GM19372 (cell line): ENCODE measurements at regions not wholly inside any gene's neighbourhood (a gene's known extent, or its start where the extent isn't known, plus 50 kb on each side); places are given as distances from the start of the nearest gene placed in this dataset.

Experiments
- ATAC-seq: cut with Tn5 transposase; IDR thresholded peaks from one replicate; pipeline ENCODE4 v1.9.1; 2021; ENCODE audit warnings: mild to moderate bottlenecking, low read depth, moderate library complexity; ENCODE audit not compliant: unreplicated experiment

GRCh38 chr16:86961171-86961601, 356.0 kb downstream of the C16orf95 start:
- ATAC-seq, result no peak

DNA sequence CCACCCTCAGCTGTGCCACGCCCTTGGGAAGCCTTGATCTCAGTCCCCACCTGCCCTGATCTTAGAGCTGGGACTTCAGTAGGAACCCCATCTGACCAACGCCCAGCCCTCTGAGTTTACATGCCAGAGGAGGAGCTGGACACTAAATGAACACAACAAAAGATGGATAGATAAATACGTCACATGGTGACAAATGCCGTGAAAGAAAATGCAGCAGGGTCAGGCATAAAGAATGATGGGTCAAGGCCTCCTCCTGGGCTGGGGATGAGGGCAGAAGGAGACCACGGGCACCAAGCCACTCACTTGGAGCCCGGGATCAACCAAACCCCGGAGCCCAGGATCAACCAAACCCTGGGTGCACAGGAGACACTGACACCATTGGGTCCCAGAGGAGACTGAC, 354.9 kb downstream of the C16orf95 start:
- no peak for ATAC-seq

GRCh38 chr16:86962913-86963312, 354.3 kb downstream of the C16orf95 start:
- ATAC-seq, result no peak

- no peak for ATAC-seq
Observed at GRCh38 chr16:86963600-86964575, 353.3 kb downstream of the C16orf95 start.

DNA sequence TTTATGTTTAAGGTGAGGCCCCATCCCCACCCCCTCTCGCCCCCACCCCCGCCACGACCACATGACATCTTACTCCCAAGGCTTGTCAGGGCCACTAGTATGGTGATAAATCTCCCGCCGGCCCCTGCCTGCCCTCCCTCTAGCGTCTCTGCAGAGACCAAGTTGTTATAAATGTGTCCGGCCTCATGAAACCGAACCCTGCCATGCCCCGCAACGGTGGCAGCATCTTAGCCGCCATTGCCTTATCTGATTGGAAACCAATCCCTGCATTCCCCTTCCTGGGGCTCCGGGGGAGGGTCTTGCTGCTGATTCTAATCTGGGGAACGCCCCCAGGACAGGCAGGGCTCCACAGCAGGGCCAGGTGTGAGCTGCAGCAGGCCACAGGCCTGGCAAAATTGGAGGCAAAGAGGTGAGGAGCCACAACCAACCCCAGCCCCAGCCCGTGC, 352.4 kb downstream of the C16orf95 start:
- ATAC-seq, result no peak

- no peak for ATAC-seq
Observed at GRCh38 chr16:86965331-86965730, 351.9 kb downstream of the C16orf95 start.

- no peak for ATAC-seq
Observed at GRCh38 chr16:86965840-86966550, 351.2 kb downstream of the C16orf95 start.

DNA sequence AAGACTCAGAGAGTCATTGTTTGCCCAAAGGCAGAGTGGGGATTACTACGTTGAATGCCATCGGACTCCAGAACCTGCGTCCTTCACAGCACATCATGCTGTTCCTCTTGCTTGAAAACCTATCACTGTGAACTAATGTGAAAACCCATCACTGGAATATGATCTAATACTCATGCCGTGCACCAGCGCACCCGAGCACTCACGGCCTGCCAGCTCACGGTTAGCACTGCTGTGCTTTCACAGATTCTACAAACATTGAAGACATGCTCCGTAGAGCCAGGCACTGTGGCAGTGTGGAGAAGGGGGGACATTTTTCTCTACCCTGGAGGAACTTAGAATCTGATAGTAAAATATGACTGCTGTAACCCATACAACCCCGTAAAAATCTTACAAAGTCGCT, 350.4 kb downstream of the C16orf95 start:
- no peak for ATAC-seq

- ATAC-seq, result no peak
Observed at GRCh38 chr16:86968866-86969265, 348.3 kb downstream of the C16orf95 start.

DNA sequence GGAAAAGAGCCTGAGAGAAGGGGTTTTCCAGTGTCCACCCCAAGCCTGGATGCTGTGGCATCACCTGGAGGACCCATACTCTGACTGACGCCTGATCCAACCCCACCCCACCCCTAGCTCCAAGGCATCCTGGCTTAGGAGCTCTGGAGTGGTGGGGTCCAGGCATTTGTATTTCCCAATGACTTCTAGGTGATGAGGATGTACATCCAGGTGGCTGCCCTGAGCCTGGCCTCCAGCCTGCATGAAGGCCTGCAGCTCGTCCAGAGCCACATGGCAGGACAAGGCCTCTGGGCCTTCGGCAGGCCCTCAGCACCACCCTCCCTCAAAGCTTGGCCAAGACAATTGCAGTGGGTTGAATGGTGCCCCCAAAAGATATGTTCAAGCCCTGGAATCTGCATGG, 347.5 kb downstream of the C16orf95 start:
- ATAC-seq, result no peak

GRCh38 chr16:86970279-86970678, 346.9 kb downstream of the C16orf95 start:
- no peak for ATAC-seq

DNA sequence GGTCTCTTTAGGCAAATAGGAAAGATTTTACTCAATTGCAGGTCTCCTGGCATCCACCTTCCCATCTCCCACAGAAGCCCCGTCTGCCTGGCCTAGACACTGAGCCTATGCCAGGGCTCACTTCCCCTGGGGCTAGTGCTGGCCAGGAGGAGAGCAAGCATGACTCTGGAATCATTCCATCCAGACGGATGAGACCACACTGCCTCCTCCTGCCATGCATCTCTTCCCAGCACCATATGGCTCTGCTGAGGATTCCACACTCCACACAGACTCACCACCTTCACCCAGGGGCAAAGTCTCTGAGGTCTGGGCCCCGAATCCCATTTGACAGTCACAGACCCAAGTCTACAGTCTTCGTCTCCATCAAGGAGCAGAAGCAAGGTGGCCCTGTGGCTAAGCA, 346.5 kb downstream of the C16orf95 start:
- ATAC-seq, result no peak

GRCh38 chr16:86971251-86971650, 345.9 kb downstream of the C16orf95 start:
- no peak for ATAC-seq

- ATAC-seq, result no peak
Observed at GRCh38 chr16:86974120-86974519, 343.1 kb downstream of the C16orf95 start.

GRCh38 chr16:86975445-86975844, 341.7 kb downstream of the C16orf95 start:
- no peak for ATAC-seq

DNA sequence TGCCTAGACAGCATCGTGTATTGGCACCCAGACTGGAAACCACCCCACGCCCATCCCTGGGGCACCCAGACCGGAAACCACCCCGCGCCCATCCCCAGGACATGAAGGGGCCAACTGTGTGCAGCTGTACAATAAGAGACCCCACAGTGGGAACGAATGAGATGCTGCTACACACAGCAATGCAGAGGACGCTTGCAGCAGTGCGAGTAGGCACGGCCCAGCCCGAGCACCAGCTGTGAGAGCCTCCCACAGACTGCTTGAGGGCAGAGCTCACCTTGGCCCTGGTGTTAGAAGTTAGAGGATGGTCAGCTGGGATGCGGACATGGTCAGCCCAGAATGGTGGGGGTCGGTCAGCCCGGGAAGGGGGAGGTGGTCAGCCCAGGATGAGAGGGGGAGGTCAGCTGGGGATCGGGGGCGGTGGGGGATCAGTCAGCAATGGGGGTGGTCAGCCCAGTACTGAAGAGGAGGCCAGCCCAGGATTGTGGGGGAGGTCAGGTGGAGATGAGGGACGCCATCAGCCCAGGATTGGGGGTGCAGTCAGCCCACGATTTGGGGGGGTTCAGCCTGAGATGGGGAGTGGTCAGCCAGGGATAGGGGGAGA, 340.0 kb downstream of the C16orf95 start:
- no peak for ATAC-seq

- no peak for ATAC-seq
Observed at GRCh38 chr16:86978445-86979030, 338.7 kb downstream of the C16orf95 start.

DNA sequence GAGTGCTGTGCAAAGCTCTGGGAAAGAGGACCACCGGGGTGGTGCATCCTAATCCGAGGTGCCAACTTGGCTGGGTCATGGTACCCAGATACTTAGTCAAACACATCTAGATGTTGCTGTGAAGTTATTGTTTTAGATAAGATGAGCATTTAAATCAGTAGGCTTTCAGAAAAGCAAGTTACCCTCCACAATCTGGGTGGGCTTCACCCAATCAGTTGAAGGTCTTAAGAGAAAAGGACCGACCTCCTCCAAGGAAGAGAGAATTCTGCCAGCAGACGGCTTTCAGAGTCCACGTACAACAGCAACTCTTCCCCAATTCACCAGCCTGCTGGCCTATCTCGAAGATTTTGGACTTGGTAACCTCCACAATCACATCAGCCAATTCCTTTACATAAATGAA, 338.1 kb downstream of the C16orf95 start:
- no peak for ATAC-seq

DNA sequence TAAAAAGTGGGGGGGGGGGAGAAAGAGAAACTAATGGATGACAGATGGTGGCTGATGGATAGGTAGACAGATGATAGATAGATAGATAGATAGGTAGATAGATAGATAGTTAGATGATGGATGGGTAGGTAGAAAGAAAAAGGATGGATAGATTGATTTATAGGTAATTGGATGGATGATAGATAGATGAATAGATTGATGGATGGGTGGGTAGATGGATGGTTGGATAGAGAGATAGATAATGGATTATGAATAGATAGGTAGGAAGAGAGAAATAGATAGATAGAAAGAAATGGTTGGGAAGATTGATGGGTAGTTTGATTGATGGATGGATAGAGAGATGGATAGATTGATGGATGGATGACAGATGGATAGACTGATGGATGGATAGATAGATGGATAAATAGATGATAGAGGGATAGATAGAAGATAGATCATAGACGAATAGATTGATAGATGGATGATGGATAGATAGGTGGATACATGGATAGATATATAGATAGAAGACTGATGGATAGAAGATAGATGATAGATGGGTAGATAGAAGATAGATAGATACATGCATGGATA, 337.1 kb downstream of the C16orf95 start:
- no peak for ATAC-seq

DNA sequence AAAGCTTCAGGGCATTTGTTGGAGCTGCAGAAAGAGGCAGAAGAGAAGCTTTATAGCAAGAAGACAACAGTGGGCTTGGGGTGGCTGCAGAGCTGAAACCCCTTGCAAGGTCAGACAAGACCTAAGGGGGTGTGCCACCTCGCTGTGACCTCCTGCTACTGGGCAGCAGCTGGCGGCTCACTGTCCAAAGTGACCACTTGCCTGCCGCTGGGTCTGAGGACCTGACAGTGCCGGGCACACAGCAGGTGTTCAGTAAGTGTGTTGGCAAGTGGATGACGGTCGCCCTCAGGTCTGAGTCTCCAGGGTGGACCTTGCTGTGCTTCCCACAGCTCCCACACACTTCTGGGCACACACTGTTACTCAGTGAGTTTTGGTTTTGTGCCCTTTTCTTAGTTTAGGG, 336.5 kb downstream of the C16orf95 start:
- ATAC-seq, result no peak

GRCh38 chr16:86982347-86982596, 334.9 kb downstream of the C16orf95 start:
- ATAC-seq, result no peak
